Aorta (tissue), 5 donors: ENCODE measurements at regions not wholly inside any gene's neighbourhood (a gene's known extent, or its start where the extent isn't known, plus 50 kb on each side); places are given as distances from the start of the nearest gene placed in this dataset.
A peak's percentile ranks its signal among the peaks of the same experiment; 100 is the strongest.

Experiments
- ATAC-seq: fragments of 200-7000 bp; cut with Tn5 transposase; one replicate; pipeline ENCODE4 v1.9.1; 2022; ENCODE audit warnings: moderate library complexity; ENCODE audit not compliant: low FRiP score
- DNase-seq, 2 donors: peaks; one replicate each; pipeline ENCODE4 v3.0.0-alpha.2; 2020
- H3K27ac ChIP-seq, 2 donors: one replicate each; pipeline ENCODE4 v1.5.1; 2013; ENCODE audit warnings: low read length in 2 of 2, mild to moderate bottlenecking in 2 of 2, moderate library complexity in 2 of 2, control low read depth in 1 of 2, inconsistent platforms in 1 of 2, low read depth in 1 of 2
- H3K27me3 ChIP-seq, 2 donors: one replicate each; pipeline ENCODE4 v1.6.1; 2013; ENCODE audit warnings: control low read depth in 1 of 2, low read length in 1 of 2, mild to moderate bottlenecking in 1 of 2, moderate library complexity in 1 of 2; ENCODE audit not compliant: insufficient read depth in 2 of 2, control insufficient read depth in 1 of 2
- H3K36me3 ChIP-seq, 2 donors: one replicate each; pipeline ENCODE4 v1.6.1; 2013; ENCODE audit warnings: control low read depth in 1 of 2, low read length in 1 of 2, mild to moderate bottlenecking in 1 of 2; ENCODE audit not compliant: insufficient read depth in 2 of 2, control insufficient read depth in 1 of 2
- H3K4me1 ChIP-seq, 2 donors: one replicate each; pipeline ENCODE4 v1.6.1; 2013; ENCODE audit warnings: low read length in 2 of 2, control low read depth in 1 of 2, mild to moderate bottlenecking in 1 of 2, moderate library complexity in 1 of 2; ENCODE audit not compliant: insufficient read depth in 2 of 2, control insufficient read depth in 1 of 2
- H3K4me3 ChIP-seq, 2 donors: one replicate each; pipeline ENCODE4 v1.5.1; 2013; ENCODE audit warnings: low read length in 2 of 2, control low read depth in 1 of 2, mild to moderate bottlenecking in 1 of 2
- H3K9me3 ChIP-seq: one replicate; pipeline ENCODE4 v1.6.1; 2013; ENCODE audit warnings: mild to moderate bottlenecking, low read length; ENCODE audit not compliant: control insufficient read depth
- WGBS, 2 donors: extraction: QIAGEN DNeasy Blood & Tissue Kit; methylation state at CpG; one replicate each; pipeline ENCODE4 v1.1.7; 2013; 5-methylcytosine and 5-hydroxymethylcytosine counted together
- intact Hi-C, 2 donors: fragments of 100-400 bp; cut with DNase I; formaldehyde crosslinking; loops; one replicate each; pipeline versions ENCODE4 v1.14.2 to v1.15.0; 2022
- donor health status: healthy with polysubstance abuse.
- donor health status: Bipolar disorder and iron deficiency.
- donor health status: DM: no; HTN: no; CAD: no.
- donor health status: DM: no; HTN: no; CAD: no.
- donor health status: DM: yes; HTN: yes; CAD: no.

DNA sequence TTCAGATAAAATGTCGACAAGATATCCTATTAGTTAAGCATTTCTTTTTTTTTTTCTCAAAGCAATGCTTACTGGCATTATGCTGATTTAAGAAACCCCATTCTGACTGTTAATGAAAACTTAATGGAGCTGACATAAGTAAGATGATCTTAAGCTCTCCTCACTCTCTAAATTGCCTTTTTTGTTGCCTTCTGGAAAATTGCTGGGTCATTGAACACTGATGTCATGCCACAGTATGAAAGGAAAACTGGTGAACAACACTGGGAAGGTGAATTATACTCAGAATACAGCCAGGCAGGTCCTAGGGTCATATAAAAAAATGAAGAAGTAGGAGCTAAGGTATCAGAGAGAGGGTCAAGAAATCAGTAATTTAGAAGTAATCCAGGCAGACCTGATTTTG, 179.9 kb downstream of the BTG1 start:
- peaks cover 3% of the 10 kb centered on the region in 2 donors for H3K4me1 ChIP-seq
- no peak overlapping the region for H3K4me3 ChIP-seq
- H3K36me3 ChIP-seq, result no peaks in the 10 kb centered on the region
- H3K27ac ChIP-seq, result no peak overlapping the region
- no peak for DNase-seq
- no peaks in the 10 kb centered on the region for H3K9me3 ChIP-seq
- no peaks in the 10 kb centered on the region for H3K27me3 ChIP-seq
- WGBS, 2 donors, result 46 to 56% methylated on average over 1 of the region's 1 CpG
- intact Hi-C loops, result no loop called here
- ATAC-seq, result no peak

DNA sequence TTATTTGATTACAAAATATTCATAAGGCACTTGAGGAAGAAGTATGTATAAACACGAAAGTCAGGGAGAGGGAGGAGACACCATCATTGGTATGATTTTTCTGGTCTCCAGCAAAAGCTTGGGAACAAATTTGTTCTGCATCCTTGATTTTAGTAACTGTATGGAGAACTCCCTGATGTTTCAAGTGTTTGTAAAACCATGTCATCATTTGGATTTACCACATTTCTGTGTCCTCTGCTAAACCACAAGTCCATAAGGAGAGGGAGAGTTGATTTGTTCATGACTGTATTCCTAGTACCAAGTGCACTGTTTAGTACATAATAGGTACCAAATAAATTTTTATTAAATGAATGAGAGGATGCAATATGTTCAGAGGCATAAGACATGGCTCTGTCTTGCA, 181.1 kb downstream of the BTG1 start:
- H3K27ac ChIP-seq, result no peak overlapping the region
- H3K27me3 ChIP-seq, result no peaks in the 10 kb centered on the region
- 94 to 97% methylated on average over 1 of the region's 1 CpG for WGBS, 2 donors
- peaks cover 3% of the 10 kb centered on the region in 2 donors for H3K4me1 ChIP-seq
- ATAC-seq (no peak), DNase-seq (no peak)
- H3K36me3 ChIP-seq, result no peaks in the 10 kb centered on the region
- no peak overlapping the region for H3K4me3 ChIP-seq
- no peaks in the 10 kb centered on the region for H3K9me3 ChIP-seq
- intact Hi-C loops, result no loop called here

DNA sequence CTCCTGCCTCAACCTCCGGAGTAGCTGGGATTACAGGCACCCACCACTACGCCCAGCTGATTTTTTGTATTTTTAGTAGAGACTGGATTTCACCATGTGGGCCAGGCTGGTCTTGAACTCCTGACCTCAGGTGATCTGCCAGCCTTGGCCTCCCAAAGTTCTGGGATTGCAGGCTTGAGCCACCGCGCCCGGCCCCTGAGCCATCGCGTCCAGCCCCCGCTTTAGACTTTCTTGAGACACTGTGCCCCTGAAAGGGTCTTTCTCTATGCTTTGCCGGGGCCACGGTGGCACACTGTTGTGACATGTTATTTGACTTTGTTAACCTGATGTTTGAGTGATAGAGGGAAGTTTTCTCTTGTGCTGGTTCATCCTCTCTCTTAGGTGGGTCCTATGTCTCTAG, 186.4 kb downstream of the BTG1 start:
- H3K27me3 ChIP-seq, result no peaks in the 10 kb centered on the region
- H3K9me3 ChIP-seq, result no peaks in the 10 kb centered on the region
- DNase-seq, result peak in 1 of 2 donors; percentile 47
- no peaks in the 10 kb centered on the region for H3K36me3 ChIP-seq
- no peak overlapping the region for H3K4me3 ChIP-seq
- ATAC-seq, result no peak
- H3K4me1 ChIP-seq, result no peaks in the 10 kb centered on the region
- no peak overlapping the region for H3K27ac ChIP-seq
- intact Hi-C loops, result loop anchor here in 1 of 2 donors (5.0 kb wide), 1 partner anchor 62 kb away; no protein-coding TSS in a partner anchor
- 92 to 93% methylated on average over 10 of the region's 10 CpGs for WGBS, 2 donors

DNA sequence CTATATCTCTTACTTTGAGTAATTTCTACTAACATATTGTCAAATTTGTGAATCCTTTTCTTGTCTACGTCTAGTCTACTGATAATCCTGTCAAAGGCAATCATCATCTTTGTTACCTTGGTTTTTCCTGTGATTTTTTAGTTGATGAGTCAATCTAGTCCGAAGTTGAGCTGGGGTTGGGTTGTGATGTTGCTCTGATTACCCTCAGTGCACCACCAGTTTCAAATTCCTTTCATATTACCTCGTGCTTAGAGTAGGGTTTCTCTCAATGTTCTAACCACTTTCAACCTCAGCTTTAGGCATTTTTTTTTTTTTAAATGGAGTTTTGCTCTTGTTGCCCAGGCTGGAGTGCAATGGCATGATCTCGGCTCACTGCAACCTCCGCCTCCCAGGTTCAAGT, 186.8 kb downstream of the BTG1 start:
- H3K36me3 ChIP-seq, result no peaks in the 10 kb centered on the region
- ATAC-seq (no peak), DNase-seq (no peak)
- H3K4me1 ChIP-seq, result no peaks in the 10 kb centered on the region
- H3K27ac ChIP-seq, result no peak overlapping the region
- H3K4me3 ChIP-seq, result no peak overlapping the region
- intact Hi-C loops, result loop anchor here in 1 of 2 donors (5.0 kb wide), 1 partner anchor 62 kb away; no protein-coding TSS in a partner anchor
- WGBS, 2 donors, result 67 to 69% methylated on average over 5 of the region's 5 CpGs
- no peaks in the 10 kb centered on the region for H3K9me3 ChIP-seq
- no peaks in the 10 kb centered on the region for H3K27me3 ChIP-seq

DNA sequence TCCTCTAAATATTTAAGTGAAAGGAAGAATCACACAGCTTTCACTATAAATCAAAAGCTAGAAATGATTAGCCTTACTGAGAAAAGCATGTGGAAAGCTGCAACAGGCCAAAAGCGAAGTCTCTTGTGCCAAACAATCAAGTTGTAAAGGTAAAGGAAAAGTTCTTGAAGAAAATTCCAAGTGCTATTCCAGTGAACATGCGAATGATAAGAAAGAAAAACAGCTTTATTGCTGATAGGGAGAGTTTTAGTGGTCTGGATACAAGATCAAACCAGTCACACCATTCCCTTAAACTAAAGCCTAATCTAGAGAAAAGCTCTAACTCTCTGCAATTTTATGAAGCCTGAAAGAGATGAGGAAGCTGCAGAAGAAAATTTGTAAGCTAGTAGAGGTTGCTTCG, 190.9 kb downstream of the BTG1 start:
- Histone ChIP-seq H3K36me3 (no peaks in the 10 kb centered on the region), H3K4me1 (no peaks in the 10 kb centered on the region), H3K27me3 (no peaks in the 10 kb centered on the region), H3K9me3 (no peaks in the 10 kb centered on the region), H3K4me3 (no peak overlapping the region), H3K27ac (no peak overlapping the region)
- 66% methylated on average over 3 of the region's 3 CpGs for WGBS, 2 donors
- ATAC-seq (no peak), DNase-seq (no peak)
- intact Hi-C loops, result loop anchor here in 1 of 2 donors (5.0 kb wide), 1 partner anchor 57 kb away; no protein-coding TSS in a partner anchor

DNA sequence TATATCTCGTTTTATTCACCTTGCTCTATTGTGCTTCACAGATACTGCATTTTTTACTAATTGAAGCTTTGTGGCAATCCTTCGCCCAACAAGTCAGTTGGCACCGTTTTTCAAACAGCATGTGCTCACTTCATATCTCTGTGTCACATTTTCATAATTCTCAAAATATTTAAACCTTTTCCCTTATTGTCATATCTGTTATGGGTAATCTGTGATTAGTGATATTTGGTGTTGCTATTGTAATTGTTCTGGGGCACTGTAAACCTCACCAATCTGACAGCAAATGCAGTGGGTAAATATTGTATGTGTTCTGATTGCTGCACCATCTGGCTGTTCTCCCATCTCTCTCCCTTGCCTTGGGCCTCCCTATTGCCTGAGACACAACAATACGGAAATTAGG, 191.3 kb downstream of the BTG1 start:
- Histone ChIP-seq H3K27ac (no peak overlapping the region), H3K4me1 (no peaks in the 10 kb centered on the region), H3K27me3 (no peaks in the 10 kb centered on the region), H3K9me3 (no peaks in the 10 kb centered on the region), H3K4me3 (no peak overlapping the region), H3K36me3 (no peaks in the 10 kb centered on the region)
- ATAC-seq, result no peak
- DNase-seq, result no peak
- 52 to 62% methylated on average over 4 of the region's 4 CpGs for WGBS, 2 donors
- intact Hi-C loops, result no loop called here

DNA sequence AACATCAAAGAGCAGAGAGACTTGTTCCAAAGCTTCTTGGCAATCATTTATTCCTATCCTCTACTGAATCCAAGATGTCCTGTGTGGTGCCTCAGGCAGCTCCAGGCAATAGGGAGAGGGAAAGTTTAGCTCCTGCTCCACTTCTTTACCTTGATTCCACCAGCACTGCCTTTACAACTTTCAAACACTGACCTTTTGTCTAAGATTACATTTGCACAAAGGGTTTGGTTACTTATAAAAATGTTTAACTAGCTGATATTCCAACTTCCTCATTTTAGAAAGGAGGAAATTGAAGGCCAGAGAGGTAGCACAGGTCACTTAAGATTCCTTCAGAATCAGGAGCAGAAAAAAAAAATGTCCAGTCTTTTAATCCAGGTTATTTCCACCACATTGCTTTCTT, 192.7 kb downstream of the BTG1 start:
- Histone ChIP-seq H3K27me3 (no peaks in the 10 kb centered on the region), H3K9me3 (no peaks in the 10 kb centered on the region), H3K27ac (no peak overlapping the region), H3K4me1 (no peaks in the 10 kb centered on the region), H3K36me3 (no peaks in the 10 kb centered on the region), H3K4me3 (no peak overlapping the region)
- no peak for ATAC-seq
- intact Hi-C loops, result no loop called here
- no peak for DNase-seq

DNA sequence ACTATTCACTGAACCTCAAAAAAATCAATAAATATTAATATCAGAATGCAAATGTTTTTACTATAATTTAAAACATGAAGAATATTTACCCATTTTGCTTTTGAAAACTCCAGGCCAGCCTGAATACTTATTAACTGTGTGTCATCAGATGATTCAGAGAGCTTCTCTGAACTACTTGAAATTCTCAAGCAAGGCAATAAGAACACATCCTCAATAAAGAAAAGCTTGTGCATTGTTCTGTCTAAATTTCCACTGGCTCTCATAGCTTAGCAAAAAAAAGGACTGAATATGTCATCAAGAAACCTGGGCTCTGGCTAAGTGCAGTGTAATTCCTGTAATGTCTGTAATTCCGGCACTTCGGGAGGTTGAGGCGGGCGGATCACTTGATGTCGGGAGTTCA, 194.1 kb downstream of the BTG1 start:
- intact Hi-C loops, result no loop called here
- DNase-seq (no peak), ATAC-seq (no peak)
- no peaks in the 10 kb centered on the region for H3K4me1 ChIP-seq
- no peak overlapping the region for H3K4me3 ChIP-seq
- no peaks in the 10 kb centered on the region for H3K9me3 ChIP-seq
- no peak overlapping the region for H3K27ac ChIP-seq
- 94 to 97% methylated on average over 5 of the region's 5 CpGs for WGBS, 2 donors
- no peaks in the 10 kb centered on the region for H3K36me3 ChIP-seq
- H3K27me3 ChIP-seq, result no peaks in the 10 kb centered on the region

DNA sequence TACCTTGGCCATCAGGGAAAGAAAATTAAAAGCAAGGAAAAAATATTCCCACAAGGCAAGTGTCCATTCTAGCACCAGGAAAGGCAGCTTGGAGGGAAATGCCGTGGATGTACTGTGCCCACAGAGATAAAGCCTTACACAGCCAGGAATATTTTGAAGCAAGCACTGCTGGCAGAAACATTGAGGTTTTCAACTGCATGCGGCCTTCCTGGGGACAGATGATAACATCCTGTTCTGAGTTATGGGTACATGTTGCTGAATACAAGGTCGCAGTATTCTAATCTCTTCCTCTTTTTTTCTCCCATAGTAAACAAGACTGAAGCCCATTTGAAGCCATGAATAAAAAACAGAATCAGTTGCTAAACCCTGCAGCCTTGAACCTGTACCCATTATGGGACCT, 197.1 kb downstream of the BTG1 start:
- Histone ChIP-seq H3K9me3 (no peaks in the 10 kb centered on the region), H3K27me3 (no peaks in the 10 kb centered on the region), H3K4me3 (no peak overlapping the region), H3K4me1 (no peaks in the 10 kb centered on the region), H3K36me3 (no peaks in the 10 kb centered on the region), H3K27ac (no peak overlapping the region)
- ATAC-seq (no peak), DNase-seq (no peak)
- WGBS, 2 donors, result 81 to 85% methylated on average over 3 of the region's 3 CpGs
- intact Hi-C loops, result no loop called here
